ENCODE measurements at regions not wholly inside any gene's neighbourhood (a gene's known extent, or its start where the extent isn't known, plus 50 kb on each side); places are given as distances from the start of the nearest gene placed in this dataset.
"Not testable (repeated sequence)": the region's sequence is repeated elsewhere in the genome, so short reads cannot be mapped to it uniquely, and the experiment has no call there.

- Histone ChIP-seq H3K4me1 (ENCODE audit: control insufficient read depth, low read length) (no peaks in the 10 kb centered on the region), H3K9me3 (ENCODE audit: control insufficient read depth, insufficient read depth, low read length) (no peaks in the 10 kb centered on the region), H3K27ac (ENCODE audit: low read depth, low read length) (no peak overlapping the region), H3K4me3 (ENCODE audit: low read length) (no peak overlapping the region), H3K4me2 (ENCODE audit: low read length) (no peak overlapping the region), H3K79me2 (ENCODE audit: control insufficient read depth, low read length) (no peaks in the 10 kb centered on the region), H3K27me3 (ENCODE audit: control insufficient read depth, low read length) (no peaks in the 10 kb centered on the region), H4K20me1 (ENCODE audit: control insufficient read depth, insufficient read depth, low read depth, low read length) (no peaks in the 10 kb centered on the region), H3K9me2 (replicated peaks; ENCODE audit: control insufficient read depth, low read length) (no peaks in the 10 kb centered on the region), H3K36me3 (ENCODE audit: control insufficient read depth, low read length) (no peaks in the 10 kb centered on the region), H3F3A (ENCODE audit: control insufficient read depth, insufficient read depth) (no peaks in the 10 kb centered on the region)
- no peak for TF ChIP-seq CTCF (IDR thresholded peaks at IDR 0.05; ENCODE audit: low read depth, low read length, poor library complexity, severe bottlenecking)
- TF ChIP-seq EZH2phosphoT487 (IDR thresholded peaks at IDR 0.05; ENCODE audit: borderline replicate concordance, low read length) = no peak
Measured at GRCh38 chr9:26129217-26129616, 451.0 kb upstream of the TUSC1 start.

- no peaks in the 10 kb centered on the region for H3K9me2 ChIP-seq (replicated peaks; ENCODE audit: control insufficient read depth, low read length)
- H3K27ac ChIP-seq (ENCODE audit: low read depth, low read length) = no peak overlapping the region
- no peaks in the 10 kb centered on the region for H3K27me3 ChIP-seq (ENCODE audit: control insufficient read depth, low read length)
- H3K4me1 ChIP-seq (ENCODE audit: control insufficient read depth, low read length) = no peaks in the 10 kb centered on the region
- no peaks in the 10 kb centered on the region for H4K20me1 ChIP-seq (ENCODE audit: control insufficient read depth, insufficient read depth, low read depth, low read length)
- H3F3A ChIP-seq (ENCODE audit: control insufficient read depth, insufficient read depth) = no peaks in the 10 kb centered on the region
- TF ChIP-seq EZH2phosphoT487 (IDR thresholded peaks at IDR 0.05; ENCODE audit: borderline replicate concordance, low read length) = no peak
- TF ChIP-seq CTCF (IDR thresholded peaks at IDR 0.05; ENCODE audit: low read depth, low read length, poor library complexity, severe bottlenecking) = no peak
- H3K36me3 ChIP-seq (ENCODE audit: control insufficient read depth, low read length) = no peaks in the 10 kb centered on the region
- H3K4me3 ChIP-seq (ENCODE audit: low read length) = no peak overlapping the region
- no peaks in the 10 kb centered on the region for H3K79me2 ChIP-seq (ENCODE audit: control insufficient read depth, low read length)
- no peak overlapping the region for H3K4me2 ChIP-seq (ENCODE audit: low read length)
- no peaks in the 10 kb centered on the region for H3K9me3 ChIP-seq (ENCODE audit: control insufficient read depth, insufficient read depth, low read length)
Measured at GRCh38 chr9:26125693-26126092, 447.4 kb upstream of the TUSC1 start.

- not testable (repeated sequence) for H3K79me2 ChIP-seq (ENCODE audit: control insufficient read depth, low read length); H3K9me3 ChIP-seq (ENCODE audit: control insufficient read depth, insufficient read depth, low read length)
Measured at GRCh38 chr9:26116085-26116484, 437.8 kb upstream of the TUSC1 start.

GRCh38 chr9:26112724-26113123 is 434.5 kb upstream of the TUSC1 start:
- TF ChIP-seq EZH2phosphoT487 (IDR thresholded peaks at IDR 0.05; ENCODE audit: borderline replicate concordance, low read length) (no peak), CTCF (IDR thresholded peaks at IDR 0.05; ENCODE audit: low read depth, low read length, poor library complexity, severe bottlenecking) (no peak)
- H3K27ac ChIP-seq (ENCODE audit: low read depth, low read length) = no peak overlapping the region
- no peaks in the 10 kb centered on the region for H3F3A ChIP-seq (ENCODE audit: control insufficient read depth, insufficient read depth)
- no peaks in the 10 kb centered on the region for H3K36me3 ChIP-seq (ENCODE audit: control insufficient read depth, low read length)
- H3K4me2 ChIP-seq (ENCODE audit: low read length) = no peak overlapping the region
- no peaks in the 10 kb centered on the region for H3K27me3 ChIP-seq (ENCODE audit: control insufficient read depth, low read length)
- H3K9me3 ChIP-seq (ENCODE audit: control insufficient read depth, insufficient read depth, low read length) = no peaks in the 10 kb centered on the region; the same call in 1 of the 2 replicates
- H4K20me1 ChIP-seq (ENCODE audit: control insufficient read depth, insufficient read depth, low read depth, low read length) = no peaks in the 10 kb centered on the region
- no peaks in the 10 kb centered on the region for H3K4me1 ChIP-seq (ENCODE audit: control insufficient read depth, low read length)
- H3K9me2 ChIP-seq (replicated peaks; ENCODE audit: control insufficient read depth, low read length) = no peaks in the 10 kb centered on the region; the same call in 1 of the 2 replicates
- no peak overlapping the region for H3K4me3 ChIP-seq (ENCODE audit: low read length)
- no peaks in the 10 kb centered on the region for H3K79me2 ChIP-seq (ENCODE audit: control insufficient read depth, low read length)

More at GRCh38 chr9:26116085-26116484, 437.8 kb upstream of the TUSC1 start:
- not testable (repeated sequence) for H3K9me2 ChIP-seq (replicated peaks; ENCODE audit: control insufficient read depth, low read length); H3K27ac ChIP-seq (ENCODE audit: low read depth, low read length); H3K4me2 ChIP-seq (ENCODE audit: low read length); H4K20me1 ChIP-seq (ENCODE audit: control insufficient read depth, insufficient read depth, low read depth, low read length); H3K4me1 ChIP-seq (ENCODE audit: control insufficient read depth, low read length); H3K27me3 ChIP-seq (ENCODE audit: control insufficient read depth, low read length); H3K36me3 ChIP-seq (ENCODE audit: control insufficient read depth, low read length); H3K4me3 ChIP-seq (ENCODE audit: low read length); H3F3A ChIP-seq (ENCODE audit: control insufficient read depth, insufficient read depth)
